ENCODE measurements at regions not wholly inside any gene's neighbourhood (a gene's known extent, or its start where the extent isn't known, plus 50 kb on each side); places are given as distances from the start of the nearest gene placed in this dataset.

DNA sequence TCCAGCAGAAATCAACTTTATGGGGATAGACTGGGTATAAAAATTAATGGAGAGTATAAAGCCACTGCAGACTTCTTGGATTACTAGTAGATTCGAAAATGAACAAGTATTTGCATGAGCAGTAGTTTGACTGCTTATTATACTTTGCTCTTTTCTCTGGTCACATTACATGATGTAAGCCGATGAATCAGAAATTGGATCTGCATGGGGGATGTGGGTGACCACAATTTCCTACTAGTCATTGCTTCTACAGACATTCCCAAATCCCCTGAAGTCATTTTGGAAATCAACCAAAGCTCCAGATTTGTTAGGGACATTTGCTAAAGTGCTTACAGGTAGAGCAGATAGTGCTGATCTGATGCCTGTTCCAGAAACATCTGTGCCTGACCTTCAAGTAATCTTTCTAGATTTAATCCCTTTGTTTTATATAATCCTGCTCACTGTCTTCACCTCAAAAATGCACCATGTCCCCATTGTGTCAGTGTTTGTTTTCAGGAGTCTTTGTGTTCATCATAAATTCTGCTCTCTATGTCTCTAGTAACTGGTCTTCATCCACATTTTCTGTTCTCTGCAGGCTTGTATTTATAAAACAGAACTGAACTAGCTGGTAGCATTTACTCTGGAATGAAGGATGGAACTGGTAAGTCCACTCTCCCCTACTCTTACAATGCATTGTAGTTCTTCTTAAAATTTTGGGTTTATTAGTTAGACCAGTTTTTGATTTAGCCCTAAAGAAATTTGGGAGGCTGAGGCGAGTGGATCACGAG lies 201.5 kb upstream of the CSNK1A1L start:
- no peaks in the 10 kb centered on the region for H3K36me3 ChIP-seq (ENCODE audit: control insufficient read depth, insufficient read depth, low read length)
- no peak overlapping the region for H3K4me3 ChIP-seq (ENCODE audit: low read length)
- no CpG with 5 or more reads among the region's 4 CpGs for WGBS (ENCODE audit: insufficient coverage, insufficient read length)
- DNase-seq (ENCODE audit: low read depth, low spot score): no peak
- H3K9me3 ChIP-seq (ENCODE audit: control insufficient read depth, insufficient read depth, low read length): no peaks in the 10 kb centered on the region
- no peak overlapping the region for H3K27ac ChIP-seq (ENCODE audit: low read length)
- H3K27me3 ChIP-seq (ENCODE audit: control insufficient read depth, insufficient read depth, low read length): no peaks in the 10 kb centered on the region
- H3K4me1 ChIP-seq (ENCODE audit: control insufficient read depth, insufficient read depth, low read length): no peaks in the 10 kb centered on the region

DNA sequence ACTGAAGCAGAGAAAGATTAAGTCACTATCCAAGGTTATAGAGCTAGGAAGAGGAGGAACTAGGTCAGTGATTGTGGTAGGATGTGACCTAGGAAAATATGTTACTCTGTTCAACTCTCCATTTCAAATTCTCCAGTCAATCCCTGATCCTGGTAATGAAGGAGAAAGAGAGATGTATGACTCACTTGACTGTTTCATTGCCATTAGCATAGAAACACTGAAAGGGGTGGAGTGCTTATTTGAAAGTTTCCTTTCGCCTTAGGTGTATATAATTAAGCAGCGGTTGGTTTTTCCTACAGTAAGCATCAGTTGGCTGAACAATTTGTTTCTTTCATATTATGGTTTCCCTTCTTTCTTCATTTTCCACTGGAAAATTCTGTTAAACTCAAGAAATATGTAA lies 198.1 kb upstream of the CSNK1A1L start:
- Histone ChIP-seq H3K27ac (ENCODE audit: low read length) (no peak overlapping the region), H3K4me3 (ENCODE audit: low read length) (no peak overlapping the region), H3K36me3 (ENCODE audit: control insufficient read depth, insufficient read depth, low read length) (no peaks in the 10 kb centered on the region), H3K9me3 (ENCODE audit: control insufficient read depth, insufficient read depth, low read length) (no peaks in the 10 kb centered on the region), H3K27me3 (ENCODE audit: control insufficient read depth, insufficient read depth, low read length) (no peaks in the 10 kb centered on the region), H3K4me1 (ENCODE audit: control insufficient read depth, insufficient read depth, low read length) (no peaks in the 10 kb centered on the region)
- WGBS (ENCODE audit: insufficient coverage, insufficient read length): no CpG with 5 or more reads among the region's 2 CpGs
- DNase-seq (ENCODE audit: low read depth, low spot score): no peak

- no peaks in the 10 kb centered on the region for H3K27me3 ChIP-seq (ENCODE audit: control insufficient read depth, insufficient read depth, low read length)
- H3K27ac ChIP-seq (ENCODE audit: low read length): no peak overlapping the region
- H3K9me3 ChIP-seq (ENCODE audit: control insufficient read depth, insufficient read depth, low read length): no peaks in the 10 kb centered on the region
- no peak for DNase-seq (ENCODE audit: low read depth, low spot score)
- H3K4me3 ChIP-seq (ENCODE audit: low read length): no peak overlapping the region
- no peaks in the 10 kb centered on the region for H3K36me3 ChIP-seq (ENCODE audit: control insufficient read depth, insufficient read depth, low read length)
- no peaks in the 10 kb centered on the region for H3K4me1 ChIP-seq (ENCODE audit: control insufficient read depth, insufficient read depth, low read length)
- WGBS (ENCODE audit: insufficient coverage, insufficient read length): no CpG with 5 or more reads among the region's 1 CpG
Observed at GRCh38 chr13:37302686-37303085, 197.2 kb upstream of the CSNK1A1L start.

GRCh38 chr13:37295573-37295972 lies 190.1 kb upstream of the CSNK1A1L start:
- no peaks in the 10 kb centered on the region for H3K27me3 ChIP-seq (ENCODE audit: control insufficient read depth, insufficient read depth, low read length)
- no CpG with 5 or more reads among the region's 3 CpGs for WGBS (ENCODE audit: insufficient coverage, insufficient read length)
- no peak overlapping the region for H3K4me3 ChIP-seq (ENCODE audit: low read length)
- no peaks in the 10 kb centered on the region for H3K9me3 ChIP-seq (ENCODE audit: control insufficient read depth, insufficient read depth, low read length)
- H3K36me3 ChIP-seq (ENCODE audit: control insufficient read depth, insufficient read depth, low read length): no peaks in the 10 kb centered on the region
- H3K27ac ChIP-seq (ENCODE audit: low read length): no peak overlapping the region
- no peak for DNase-seq (ENCODE audit: low read depth, low spot score)
- H3K4me1 ChIP-seq (ENCODE audit: control insufficient read depth, insufficient read depth, low read length): no peaks in the 10 kb centered on the region

DNA sequence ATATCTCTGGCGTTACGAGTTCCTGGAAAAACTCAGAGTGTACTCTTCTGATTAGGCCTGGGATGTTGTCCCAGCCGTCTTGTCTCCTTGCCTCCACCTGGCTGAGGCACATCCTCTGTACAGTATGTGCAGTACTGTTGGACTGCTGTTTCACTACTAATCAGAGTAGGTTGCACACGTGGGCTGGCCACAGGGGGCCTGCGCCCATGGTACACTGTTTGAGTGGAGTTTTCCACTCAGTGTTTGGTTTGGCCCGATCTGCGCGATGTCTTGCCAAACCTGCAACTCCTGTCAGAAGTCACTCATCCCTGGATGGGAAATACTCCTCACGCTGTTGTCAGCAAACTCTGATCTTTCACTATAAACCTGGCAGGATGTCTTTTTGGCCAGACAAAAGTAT lies 189.6 kb upstream of the CSNK1A1L start:
- WGBS (ENCODE audit: insufficient coverage, insufficient read length): no CpG with 5 or more reads among the region's 9 CpGs

DNA sequence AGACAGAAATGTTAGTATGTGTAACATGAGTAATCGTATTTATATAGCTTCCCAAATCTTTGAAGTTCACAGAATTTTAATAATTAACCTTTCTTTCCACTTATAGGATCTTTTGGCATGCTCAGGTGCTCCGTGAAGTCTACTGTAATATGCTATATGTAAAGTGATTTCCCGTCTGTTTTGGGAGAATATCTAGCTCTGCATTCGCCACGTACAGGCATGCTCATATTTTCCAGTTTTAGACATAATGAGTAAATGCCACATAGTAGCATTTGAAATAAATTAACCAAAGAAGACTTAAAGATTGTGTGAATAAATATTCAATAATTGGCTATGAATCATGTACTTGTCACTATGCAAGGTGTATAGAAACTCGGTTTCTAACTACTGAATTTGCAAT lies 189.0 kb upstream of the CSNK1A1L start:
- Histone ChIP-seq H3K27ac (ENCODE audit: low read length) (no peak overlapping the region), H3K36me3 (ENCODE audit: control insufficient read depth, insufficient read depth, low read length) (no peaks in the 10 kb centered on the region), H3K4me1 (ENCODE audit: control insufficient read depth, insufficient read depth, low read length) (no peaks in the 10 kb centered on the region), H3K4me3 (ENCODE audit: low read length) (no peak overlapping the region), H3K27me3 (ENCODE audit: control insufficient read depth, insufficient read depth, low read length) (no peaks in the 10 kb centered on the region), H3K9me3 (ENCODE audit: control insufficient read depth, insufficient read depth, low read length) (no peaks in the 10 kb centered on the region)
- WGBS (ENCODE audit: insufficient coverage, insufficient read length): no CpG with 5 or more reads among the region's 6 CpGs
- DNase-seq (ENCODE audit: low read depth, low spot score): no peak

More for the DNA sequence above, 189.6 kb upstream of the CSNK1A1L start:
- Histone ChIP-seq H3K36me3 (ENCODE audit: control insufficient read depth, insufficient read depth, low read length) (no peaks in the 10 kb centered on the region), H3K4me1 (ENCODE audit: control insufficient read depth, insufficient read depth, low read length) (no peaks in the 10 kb centered on the region), H3K27me3 (ENCODE audit: control insufficient read depth, insufficient read depth, low read length) (no peaks in the 10 kb centered on the region), H3K4me3 (ENCODE audit: low read length) (no peak overlapping the region), H3K27ac (ENCODE audit: low read length) (no peak overlapping the region), H3K9me3 (ENCODE audit: control insufficient read depth, insufficient read depth, low read length) (no peaks in the 10 kb centered on the region)
- no peak for DNase-seq (ENCODE audit: low read depth, low spot score)

GRCh38 chr13:37293295-37293694 lies 187.8 kb upstream of the CSNK1A1L start:
- no peak for DNase-seq (ENCODE audit: low read depth, low spot score)
- no peak overlapping the region for H3K27ac ChIP-seq (ENCODE audit: low read length)
- no peaks in the 10 kb centered on the region for H3K4me1 ChIP-seq (ENCODE audit: control insufficient read depth, insufficient read depth, low read length)

GRCh38 chr13:37290716-37291505 lies 185.4 kb upstream of the CSNK1A1L start:
- no peak overlapping the region for H3K27ac ChIP-seq (ENCODE audit: low read length)
- H3K27me3 ChIP-seq (ENCODE audit: control insufficient read depth, insufficient read depth, low read length): no peaks in the 10 kb centered on the region
- no peaks in the 10 kb centered on the region for H3K36me3 ChIP-seq (ENCODE audit: control insufficient read depth, insufficient read depth, low read length)
- H3K4me3 ChIP-seq (ENCODE audit: low read length): no peak overlapping the region
- no peaks in the 10 kb centered on the region for H3K4me1 ChIP-seq (ENCODE audit: control insufficient read depth, insufficient read depth, low read length)
- no peak for DNase-seq (ENCODE audit: low read depth, low spot score)
- no CpG with 5 or more reads among the region's 6 CpGs for WGBS (ENCODE audit: insufficient coverage, insufficient read length)
- H3K9me3 ChIP-seq (ENCODE audit: control insufficient read depth, insufficient read depth, low read length): no peaks in the 10 kb centered on the region

More at GRCh38 chr13:37293295-37293694, 187.8 kb upstream of the CSNK1A1L start:
- Histone ChIP-seq H3K4me3 (ENCODE audit: low read length) (no peak overlapping the region), H3K36me3 (ENCODE audit: control insufficient read depth, insufficient read depth, low read length) (no peaks in the 10 kb centered on the region), H3K27me3 (ENCODE audit: control insufficient read depth, insufficient read depth, low read length) (no peaks in the 10 kb centered on the region), H3K9me3 (ENCODE audit: control insufficient read depth, insufficient read depth, low read length) (no peaks in the 10 kb centered on the region)
- no CpG with 5 or more reads among the region's 3 CpGs for whole genome bisulfite sequencing (ENCODE audit: insufficient coverage, insufficient read length)

- DNase-seq (ENCODE audit: low read depth, low spot score): no peak
- H3K4me3 ChIP-seq (ENCODE audit: low read length): no peak overlapping the region
- no peaks in the 10 kb centered on the region for H3K4me1 ChIP-seq (ENCODE audit: control insufficient read depth, insufficient read depth, low read length)
- no peaks in the 10 kb centered on the region for H3K9me3 ChIP-seq (ENCODE audit: control insufficient read depth, insufficient read depth, low read length)
- H3K27me3 ChIP-seq (ENCODE audit: control insufficient read depth, insufficient read depth, low read length): no peaks in the 10 kb centered on the region
- H3K36me3 ChIP-seq (ENCODE audit: control insufficient read depth, insufficient read depth, low read length): no peaks in the 10 kb centered on the region
- no peak overlapping the region for H3K27ac ChIP-seq (ENCODE audit: low read length)
- WGBS (ENCODE audit: insufficient coverage, insufficient read length): no CpG with 5 or more reads among the region's 6 CpGs
Observed at GRCh38 chr13:37289212-37289935, 183.9 kb upstream of the CSNK1A1L start.

- Histone ChIP-seq H3K36me3 (ENCODE audit: control insufficient read depth, insufficient read depth, low read length) (no peaks in the 10 kb centered on the region), H3K9me3 (ENCODE audit: control insufficient read depth, insufficient read depth, low read length) (no peaks in the 10 kb centered on the region), H3K27ac (ENCODE audit: low read length) (no peak overlapping the region), H3K4me3 (ENCODE audit: low read length) (no peak overlapping the region), H3K27me3 (ENCODE audit: control insufficient read depth, insufficient read depth, low read length) (no peaks in the 10 kb centered on the region), H3K4me1 (ENCODE audit: control insufficient read depth, insufficient read depth, low read length) (no peaks in the 10 kb centered on the region)
- no peak for DNase-seq (ENCODE audit: low read depth, low spot score)
- no CpG with 5 or more reads among the region's 6 CpGs for WGBS (ENCODE audit: insufficient coverage, insufficient read length)
Observed at GRCh38 chr13:37288057-37288720, 182.7 kb upstream of the CSNK1A1L start.

Data from iPS DF 6.9 (cell line).